Brain microvascular endothelial cell (primary cell): ENCODE measurements at regions not wholly inside any gene's neighbourhood (a gene's known extent, or its start where the extent isn't known, plus 50 kb on each side); places are given as distances from the start of the nearest gene placed in this dataset.
A peak's percentile ranks its signal among the peaks of the same experiment; 100 is the strongest.

Source experiments
- DNase-seq: peaks from one replicate; pipeline ENCODE4 v3.0.0-alpha.2; 2020
- H3K27ac ChIP-seq: fragments of 250-450 bp; sonication (Bioruptor Pico); 2 replicates; pipeline ENCODE4 v1.5.1; 2020; ENCODE audit warnings: mild to moderate bottlenecking, moderate library complexity
- H3K27me3 ChIP-seq: fragments of 250-450 bp; sonication (Bioruptor Pico); replicated peaks from 2 replicates; pipeline ENCODE4 v1.5.1; 2020; ENCODE audit warnings: mild to moderate bottlenecking
- H3K36me3 ChIP-seq: fragments of 250-450 bp; sonication (Bioruptor Pico); replicated peaks from 2 replicates; pipeline ENCODE4 v1.5.1; 2020; ENCODE audit warnings: mild to moderate bottlenecking
- H3K4me3 ChIP-seq: 2 replicates; pipeline ENCODE4 v1.5.1; 2011; ENCODE audit warnings: low read depth, mild to moderate bottlenecking, control low read depth, low read length, moderate library complexity
- CTCF ChIP-seq: IDR thresholded peaks from 2 replicates; pipeline ENCODE4 v1.5.1; 2011; ENCODE audit warnings: low read depth, mild to moderate bottlenecking, moderate library complexity, low read length, control low read depth, inconsistent platforms; ENCODE audit errors: missing control alignments
- in situ Hi-C: cut with HindIII; loops from 2 replicates; pipeline ENCODE4 v1.10.0; 2017; ENCODE audit warnings: low sequenced_read_pairs, low pct_ligation_motif_present

- Histone ChIP-seq H3K36me3 (no peaks in the 10 kb centered on the region), H3K27me3 (no peaks in the 10 kb centered on the region), H3K27ac (no peak overlapping the region), H3K4me3 (no peak overlapping the region)
- no peak for DNase-seq
- in situ Hi-C loops: no loop called here
- TF ChIP-seq CTCF: no peak
Measured at GRCh38 chr1:193771596-193771995, 585.2 kb upstream of the B3GALT2 start.

- no peak for DNase-seq
- H3K27ac ChIP-seq: no peak overlapping the region
- H3K36me3 ChIP-seq: no peaks in the 10 kb centered on the region
- no peaks in the 10 kb centered on the region for H3K27me3 ChIP-seq
- in situ Hi-C loops: no loop called here
- no peak overlapping the region for H3K4me3 ChIP-seq
- no peak for TF ChIP-seq CTCF
Measured at GRCh38 chr1:193769651-193770050, 583.2 kb upstream of the B3GALT2 start.

GRCh38 chr1:193767886-193768285 lies 581.5 kb upstream of the B3GALT2 start:
- Histone ChIP-seq H3K36me3 (no peaks in the 10 kb centered on the region), H3K4me3 (no peak overlapping the region), H3K27me3 (no peaks in the 10 kb centered on the region), H3K27ac (no peak overlapping the region)
- DNase-seq: no peak
- in situ Hi-C loops: no loop called here
- no peak for TF ChIP-seq CTCF

- Histone ChIP-seq H3K27ac (no peak overlapping the region), H3K27me3 (no peaks in the 10 kb centered on the region), H3K4me3 (no peak overlapping the region), H3K36me3 (no peaks in the 10 kb centered on the region)
- in situ Hi-C loops: no loop called here
- no peak for TF ChIP-seq CTCF
- DNase-seq: no peak
Measured at GRCh38 chr1:193766329-193766728, 579.9 kb upstream of the B3GALT2 start.

GRCh38 chr1:193763266-193763665 lies 576.9 kb upstream of the B3GALT2 start:
- H3K4me3 ChIP-seq: no peak overlapping the region
- no peak overlapping the region for H3K27ac ChIP-seq
- in situ Hi-C loops: no loop called here
- H3K27me3 ChIP-seq: no peaks in the 10 kb centered on the region
- DNase-seq: peak; percentile 12
- no peaks in the 10 kb centered on the region for H3K36me3 ChIP-seq
- no peak for TF ChIP-seq CTCF

- Histone ChIP-seq H3K27ac (no peak overlapping the region), H3K27me3 (no peaks in the 10 kb centered on the region), H3K36me3 (no peaks in the 10 kb centered on the region), H3K4me3 (no peak overlapping the region)
- in situ Hi-C loops: no loop called here
- no peak for DNase-seq
- TF ChIP-seq CTCF: no peak
Measured at GRCh38 chr1:193762236-193762635, 575.8 kb upstream of the B3GALT2 start.
